GM12878 (cell line): ENCODE measurements at regions not wholly inside any gene's neighbourhood (a gene's known extent, or its start where the extent isn't known, plus 50 kb on each side); places are given as distances from the start of the nearest gene placed in this dataset.
A peak's percentile ranks its signal among the peaks of the same experiment; 100 is the strongest.

ENCODE experiments used
- ATAC-seq: fragments of 200-7000 bp; cut with Tn5 transposase; 3 replicates; pipeline ENCODE4 v1.9.1; 2020; ENCODE audit warnings: mild to moderate bottlenecking, moderate library complexity
- BruUV-seq: library from RNA; stranded (reverse); fragments of 400-500 nt; replicated peaks from 2 replicates; lab custom pipeline; 2021; lab: Mats Ljungman, UMichigan
- CTCF ChIA-PET: fragments of 300-600 bp; sonication (Branson Sonifier 250); formaldehyde crosslinking; extraction: SDS; loops from one replicate; lab custom pipeline; 2021; ENCODE audit warnings: inconsistent platforms; lab: Yijun Ruan, JAX
- POLR2A ChIA-PET: fragments of 350-600 bp; formaldehyde crosslinking; extraction: SDS; loops from one replicate; lab custom pipeline; 2021; ENCODE audit warnings: inconsistent platforms; lab: Charles Lee
- RAD21 ChIA-PET: fragments of 300-600 bp; sonication (Branson Sonifier 250); formaldehyde crosslinking; loops from one replicate; lab custom pipeline; 2023; ENCODE audit warnings: antibody characterized with exemption; ENCODE audit not compliant: unreplicated experiment; lab: Charles Lee
- SMC1A ChIA-PET: fragments of 300-600 bp; sonication (Branson Sonifier 250); formaldehyde crosslinking; loops from one replicate; lab custom pipeline; 2023; ENCODE audit not compliant: unreplicated experiment, uncharacterized antibody; lab: Charles Lee
- DNase-seq: peaks from one replicate; pipeline ENCODE4 v3.0.0-alpha.2; 2011; ENCODE audit warnings: low read depth, low spot score
- FAIRE-seq: peaks from 3 replicates; lab custom pipeline; 2011; peaks lifted over from hg19 to GRCh38; lab: Jason Lieb, UNC
- H2AFZ ChIP-seq: 2 replicates; pipeline ENCODE4 v1.6.0; 2011; ENCODE audit warnings: low read depth, low read length, control low read depth; ENCODE audit not compliant: control insufficient read depth
- H3K27ac ChIP-seq: 2 replicates; pipeline ENCODE4 v1.5.1; 2011; ENCODE audit warnings: control low read depth; ENCODE audit not compliant: control insufficient read depth, insufficient read depth
- H3K27me3 ChIP-seq, 2 experiments: replicated peaks in 1 of 2; 2 replicates each; pipeline versions ENCODE4 v1.6.0 to v1.6.1; 2011; ENCODE audit warnings: low read length in 1 of 2; ENCODE audit not compliant: control insufficient read depth in 2 of 2, insufficient read depth in 2 of 2
- H3K36me3 ChIP-seq, 2 experiments: 2 replicates each; pipeline ENCODE4 v1.5.1; 2011; ENCODE audit warnings: low read length in 1 of 2; ENCODE audit not compliant: control insufficient read depth in 2 of 2, insufficient read depth in 2 of 2
- H3K4me1 ChIP-seq: 2 replicates; pipeline ENCODE4 v1.6.1; 2011; ENCODE audit warnings: mild to moderate bottlenecking, low read length, moderate library complexity, mixed read lengths; ENCODE audit not compliant: control insufficient read depth, insufficient read depth
- H3K4me2 ChIP-seq: 2 replicates; pipeline ENCODE4 v1.6.0; 2011; ENCODE audit warnings: control low read depth; ENCODE audit not compliant: control insufficient read depth, insufficient read depth
- H3K4me3 ChIP-seq: fragments of 200-600 bp; sonication (generic); 2 replicates; pipeline ENCODE4 v1.5.1; 2016
- H3K79me2 ChIP-seq: 2 replicates; pipeline ENCODE4 v1.6.0; 2011; ENCODE audit warnings: low read length; ENCODE audit not compliant: control insufficient read depth, insufficient read depth
- H3K9ac ChIP-seq: 2 replicates; pipeline ENCODE4 v1.8.0; 2011; ENCODE audit warnings: low read length, control low read depth, mixed read lengths; ENCODE audit not compliant: control insufficient read depth, insufficient read depth
- H3K9me3 ChIP-seq: replicated peaks from 3 replicates; pipeline ENCODE4 v1.5.1; 2011; ENCODE audit warnings: mild to moderate bottlenecking, low read length; ENCODE audit not compliant: control insufficient read depth, insufficient read depth
- H4K20me1 ChIP-seq: 2 replicates; pipeline ENCODE4 v1.6.0; 2011; ENCODE audit not compliant: control insufficient read depth, insufficient read depth
- BACH1 ChIP-seq: fragments of 450-650 bp; IDR thresholded peaks from 2 replicates; pipeline ENCODE4 v1.6.1; 2017; ENCODE audit warnings: mild to moderate bottlenecking, borderline replicate concordance
- BCL11A ChIP-seq: IDR thresholded peaks from 2 replicates; pipeline ENCODE4 v1.6.1; 2011; ENCODE audit warnings: low read depth, low read length
- CBX3 ChIP-seq: fragments of 200-600 bp; sonication (generic); IDR thresholded peaks from 2 replicates; pipeline ENCODE4 v1.6.1; 2016; ENCODE audit warnings: low read depth, borderline replicate concordance
- CEBPB ChIP-seq, 2 experiments: fragments of 150-350 bp in 1 of 2; IDR thresholded peaks; 2 replicates each; pipeline ENCODE4 v1.6.1; 2012 to 2014; ENCODE audit warnings: low read depth in 2 of 2, low read length in 2 of 2, borderline replicate concordance in 1 of 2, inconsistent platforms in 1 of 2
- CREM ChIP-seq: IDR thresholded peaks from 2 replicates; pipeline ENCODE4 v1.6.1; 2014; ENCODE audit warnings: antibody characterized with exemption, low read depth
- EZH2 ChIP-seq: IDR thresholded peaks from 2 replicates; pipeline ENCODE4 v1.6.1; 2012; ENCODE audit warnings: low read depth, mild to moderate bottlenecking, control low read depth, inconsistent platforms, low read length, borderline replicate concordance; ENCODE audit not compliant: control insufficient read depth
- IKZF1 ChIP-seq: fragments of 450-650 bp; conservative IDR thresholded peaks from 2 replicates; pipeline ENCODE4 v1.6.1; 2017; ENCODE audit warnings: antibody characterized with exemption, mild to moderate bottlenecking
- IKZF2 ChIP-seq, 2 experiments: fragments of 450-650 bp; IDR thresholded peaks; 2 replicates each; pipeline ENCODE4 v1.6.1; 2017; ENCODE audit warnings: mild to moderate bottlenecking in 2 of 2, moderate library complexity in 2 of 2
- MEF2A ChIP-seq: IDR thresholded peaks from 2 replicates; pipeline ENCODE4 v1.6.1; 2011; ENCODE audit warnings: low read depth, mild to moderate bottlenecking, low read length, moderate library complexity; ENCODE audit not compliant: insufficient read depth
- NBN ChIP-seq: fragments of 450-650 bp; IDR thresholded peaks from 2 replicates; pipeline ENCODE4 v1.6.1; 2016
- NFIC ChIP-seq: IDR thresholded peaks from 2 replicates; pipeline ENCODE4 v1.6.1; 2012; ENCODE audit warnings: low read depth, mild to moderate bottlenecking, inconsistent platforms, low read length, moderate library complexity
- NR2F1 ChIP-seq: fragments of 450-650 bp; conservative IDR thresholded peaks from 2 replicates; pipeline ENCODE4 v1.6.1; 2017; ENCODE audit warnings: mild to moderate bottlenecking
- NRF1 ChIP-seq: conservative IDR thresholded peaks from 2 replicates; pipeline ENCODE4 v1.6.1; 2011; ENCODE audit warnings: mild to moderate bottlenecking, low read depth, low read length, improper control_type of control experiment
- POU2F2 ChIP-seq: IDR thresholded peaks from 3 replicates; pipeline ENCODE4 v1.6.1; 2011; ENCODE audit warnings: low read depth, mild to moderate bottlenecking, low read length, borderline replicate concordance
- RELA ChIP-seq: fragments of 450-650 bp; IDR thresholded peaks from 2 replicates; pipeline ENCODE4 v1.8.0; 2014; ENCODE audit warnings: borderline replicate concordance; ENCODE audit not compliant: partially characterized antibody
- SIN3A ChIP-seq: IDR thresholded peaks from 2 replicates; pipeline ENCODE4 v1.6.1; 2012; ENCODE audit warnings: low read depth, low read length, improper control_type of control experiment
- TCF12 ChIP-seq: IDR thresholded peaks from 2 replicates; pipeline ENCODE4 v1.6.1; 2011; ENCODE audit warnings: low read depth, mild to moderate bottlenecking, low read length
- TCF3 ChIP-seq: IDR thresholded peaks from 2 replicates; pipeline ENCODE4 v1.6.1; 2012; ENCODE audit warnings: low read depth, mild to moderate bottlenecking, low read length, borderline replicate concordance; ENCODE audit not compliant: insufficient read depth
- YBX1 ChIP-seq: fragments of 450-650 bp; IDR thresholded peaks from 2 replicates; pipeline ENCODE4 v1.6.1; 2016; ENCODE audit warnings: antibody characterized with exemption
- ZNF217 ChIP-seq: fragments of 450-650 bp; IDR thresholded peaks from 2 replicates; pipeline ENCODE4 v1.6.1; 2017; ENCODE audit warnings: antibody characterized with exemption, mild to moderate bottlenecking
- WGBS: methylation state at CpG from one replicate; pipeline ENCODE4 v1.1.6; 2016; ENCODE audit warnings: low lambda C conversion rate; ENCODE audit not compliant: insufficient replicate concordance, insufficient coverage; ENCODE audit errors: missing lambda C conversion rate; 5-methylcytosine and 5-hydroxymethylcytosine counted together
- in situ Hi-C: fragments of 300-500 bp; cut with MboI; formaldehyde crosslinking; loops from 9 replicates; pipeline ENCODE4 v1.14.3; 2018; ENCODE audit warnings: mixed read lengths
- intact Hi-C: fragments of 100-400 bp; cut with micrococcal nuclease; formaldehyde crosslinking; loops from one replicate; pipeline ENCODE4 v1.14.2; 2022; ENCODE audit not compliant: unreplicated experiment
- TF ChIP-seq, protein P1 (sequence below): IDR thresholded peaks from 2 replicates; pipeline ENCODE4 v1.6.1; 2011; ENCODE audit warnings: borderline replicate concordance, low read depth, mild to moderate bottlenecking, moderate library complexity, mixed read lengths, low read length; ENCODE audit not compliant: insufficient read depth; ENCODE audit errors: extremely low read length
- TF ChIP-seq, protein P2 (sequence below): fragments of 450-650 bp; IDR thresholded peaks from 2 replicates; pipeline ENCODE4 v1.6.1; 2017; ENCODE audit warnings: low read depth, mild to moderate bottlenecking, moderate library complexity

DNA sequence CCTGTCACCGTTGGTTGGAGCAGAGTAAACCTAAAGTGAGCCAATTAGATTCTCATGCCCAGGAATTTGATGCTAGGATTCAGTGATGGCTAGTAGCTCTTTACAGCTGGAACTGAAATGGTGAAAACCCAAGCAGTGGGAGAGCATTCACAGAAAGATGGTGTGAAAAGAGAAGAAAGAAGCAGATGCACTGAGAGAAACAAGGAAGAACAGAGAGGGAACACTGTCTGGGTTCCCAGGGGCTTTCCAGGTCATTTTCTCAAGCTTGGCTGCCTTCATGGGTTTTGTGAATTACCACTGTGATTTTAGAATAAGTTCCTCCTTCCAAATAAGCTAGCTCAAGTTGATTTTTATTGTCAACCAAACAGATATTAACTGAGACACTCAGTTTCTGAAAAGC, 104.1 kb upstream of the AKIRIN2 start:
- RAD21 ChIA-PET, result interaction anchor here (0.5 to 6.2 kb wide), 13 partner anchors 11 to 1540 kb away, joined by 3 to 53 read pairs (median 5); partner anchors contain the start of genes ORC3 and RARS2
- FAIRE-seq, result no peak
- TF ChIP-seq EZH2 (no peak), NRF1 (no peak), RELA (no peak), IKZF2 (IDR thresholded peaks at IDR 0.05) (peak; percentile 56 to 64; a peak in 2 of 4 replicates), CBX3 (no peak), BCL11A (no peak), BACH1 (no peak), TCF3 (no peak), NFIC (peak; percentile 45; the same call in 1 of the 2 replicates), SIN3A (no peak), POU2F2 (no peak), IKZF1 (peak; percentile 78), CREM (no peak), NBN (no peak), TCF12 (0 out of 2 replicates have a peak, but pooled peaks have one; percentile 24), MEF2A (no peak), CEBPB (IDR thresholded peaks at IDR 0.05; ENCODE audit: borderline replicate concordance in 1 of 2, low read depth in 2 of 2, low read length in 2 of 2) (no peak), ZNF217 (no peak), NR2F1 (no peak), YBX1 (no peak)
- TF ChIP-seq, protein P1, sequence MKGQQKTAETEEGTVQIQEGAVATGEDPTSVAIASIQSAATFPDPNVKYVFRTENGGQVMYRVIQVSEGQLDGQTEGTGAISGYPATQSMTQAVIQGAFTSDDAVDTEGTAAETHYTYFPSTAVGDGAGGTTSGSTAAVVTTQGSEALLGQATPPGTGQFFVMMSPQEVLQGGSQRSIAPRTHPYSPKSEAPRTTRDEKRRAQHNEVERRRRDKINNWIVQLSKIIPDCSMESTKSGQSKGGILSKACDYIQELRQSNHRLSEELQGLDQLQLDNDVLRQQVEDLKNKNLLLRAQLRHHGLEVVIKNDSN, result no peak
- TF ChIP-seq, protein P2, sequence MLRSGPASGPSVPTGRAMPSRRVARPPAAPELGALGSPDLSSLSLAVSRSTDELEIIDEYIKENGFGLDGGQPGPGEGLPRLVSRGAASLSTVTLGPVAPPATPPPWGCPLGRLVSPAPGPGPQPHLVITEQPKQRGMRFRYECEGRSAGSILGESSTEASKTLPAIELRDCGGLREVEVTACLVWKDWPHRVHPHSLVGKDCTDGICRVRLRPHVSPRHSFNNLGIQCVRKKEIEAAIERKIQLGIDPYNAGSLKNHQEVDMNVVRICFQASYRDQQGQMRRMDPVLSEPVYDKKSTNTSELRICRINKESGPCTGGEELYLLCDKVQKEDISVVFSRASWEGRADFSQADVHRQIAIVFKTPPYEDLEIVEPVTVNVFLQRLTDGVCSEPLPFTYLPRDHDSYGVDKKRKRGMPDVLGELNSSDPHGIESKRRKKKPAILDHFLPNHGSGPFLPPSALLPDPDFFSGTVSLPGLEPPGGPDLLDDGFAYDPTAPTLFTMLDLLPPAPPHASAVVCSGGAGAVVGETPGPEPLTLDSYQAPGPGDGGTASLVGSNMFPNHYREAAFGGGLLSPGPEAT, result peak; percentile 79

More for the DNA sequence above, 104.1 kb upstream of the AKIRIN2 start:
- 0 out of 2 replicates have a peak overlapping the region, but pooled peaks have one; percentile 51 for H3K4me2 ChIP-seq
- BruUV-seq, result no TSS peak
- no peaks in the 10 kb centered on the region for H3K9me3 ChIP-seq
- ChIA-PET SMC1A (interaction anchor here (0.5 to 6.5 kb wide), 22 partner anchors 9 to 319 kb away, joined by 3 to 41 read pairs (median 6); partner anchors contain the start of gene AKIRIN2), POLR2A (interaction anchor here (0.5 to 2.5 kb wide), 10 partner anchors 9 to 353 kb away, joined by 3 to 8 read pairs (median 4); partner anchors contain the start of gene AKIRIN2), CTCF (interaction anchor here (1.3 to 1.8 kb wide), 5 partner anchors 9 to 1065 kb away, joined by 4 to 5 read pairs (median 4); no protein-coding TSS in a partner anchor)
- no peaks in the 10 kb centered on the region for H3K27me3 ChIP-seq
- 47% methylated on average over 1 of the region's 1 CpG for WGBS
- H3K79me2 ChIP-seq, result no peaks in the 10 kb centered on the region
- ATAC-seq (peak; percentile 14; the same call in 1 of the 3 replicates), DNase-seq (no peak)
- H3K36me3 ChIP-seq, result no peaks in the 10 kb centered on the region
- H3K4me3 ChIP-seq, result peak overlapping the region; percentile 12; the same call in 1 of the 2 replicates
- H4K20me1 ChIP-seq, result no peaks in the 10 kb centered on the region
- in situ Hi-C loops, result no loop called here
- intact Hi-C loops, result loop anchor here (5.0 kb wide), 1 partner anchor 409 kb away; no protein-coding TSS in a partner anchor
- H3K9ac ChIP-seq, result no peak overlapping the region
- H2AFZ ChIP-seq, result peak overlapping the region; percentile 11
- H3K4me1 ChIP-seq, result peaks cover 29% of the 10 kb centered on the region
- peak overlapping the region; percentile 65 for H3K27ac ChIP-seq
